Kidney (tissue), 13 donors: ENCODE measurements at regions not wholly inside any gene's neighbourhood (a gene's known extent, or its start where the extent isn't known, plus 50 kb on each side); places are given as distances from the start of the nearest gene placed in this dataset.
A peak's percentile ranks its signal among the peaks of the same experiment; 100 is the strongest.

ENCODE experiments used
- DNase-seq, 5 donors: peaks; one replicate each; pipeline ENCODE4 v3.0.0-alpha.2; 2013 to 2020
- FAIRE-seq: peaks from 2 replicates; lab custom pipeline; 2012; peaks lifted over from hg19 to GRCh38; lab: Jason Lieb, UNC
- H3K27ac ChIP-seq, 2 donors: one replicate each; pipeline ENCODE4 v1.7.0; 2013; ENCODE audit warnings: low read depth in 2 of 2, low read length in 2 of 2, inconsistent platforms in 1 of 2
- H3K27me3 ChIP-seq: one replicate; pipeline ENCODE4 v1.7.1; 2013; ENCODE audit warnings: low read length, inconsistent platforms; ENCODE audit not compliant: control insufficient read depth, insufficient read depth
- H3K36me3 ChIP-seq, 3 donors: one replicate each; pipeline versions ENCODE4 v1.7.0 to v1.7.1; 2013; ENCODE audit warnings: low read length in 3 of 3, control low read depth in 1 of 3, inconsistent platforms in 1 of 3; ENCODE audit not compliant: insufficient read depth in 3 of 3, control insufficient read depth in 2 of 3
- H3K4me1 ChIP-seq, 3 donors: one replicate each; pipeline versions ENCODE4 v1.7.0 to v1.7.1; 2013; ENCODE audit warnings: low read length in 3 of 3, inconsistent platforms in 1 of 3, low read depth in 1 of 3; ENCODE audit not compliant: control insufficient read depth in 2 of 3, insufficient read depth in 2 of 3
- H3K4me3 ChIP-seq, 3 donors: one replicate each; pipeline versions ENCODE4 v1.7.0 to v1.8.1; 2013; ENCODE audit warnings: low read length in 3 of 3, control low read depth in 1 of 3, inconsistent platforms in 1 of 3
- H3K9ac ChIP-seq, 3 donors: one replicate each; pipeline versions ENCODE4 v1.7.0 to v1.7.1; 2013; ENCODE audit warnings: low read length in 3 of 3, control low read depth in 1 of 3, inconsistent platforms in 1 of 3
- H3K9me3 ChIP-seq, 3 donors: one replicate each; pipeline versions ENCODE4 v1.7.0 to v1.7.1; 2013; ENCODE audit warnings: low read length in 3 of 3, control low read depth in 1 of 3, inconsistent platforms in 1 of 3; ENCODE audit not compliant: control insufficient read depth in 2 of 3, insufficient read depth in 1 of 3
- CTCF ChIP-seq: IDR thresholded peaks from 3 replicates; pipeline ENCODE4 v1.5.1; 2012; ENCODE audit warnings: mild to moderate bottlenecking, moderate library complexity, borderline replicate concordance; ENCODE audit not compliant: insufficient read depth; ENCODE audit errors: extremely low read depth
- intact Hi-C: fragments of 100-400 bp; cut with DNase I; formaldehyde crosslinking; loops from one replicate; pipeline ENCODE4 v1.11.1; 2022
- donor health status: control.
- donor health status: control.
- donor health status: control.
- donor health status: control.
- donor health status: control.
- donor health status: DM: yes; HTN: yes; CAD: no.
- donor health status: Normal renal cell carcinoma (clear cell type).

- no peak overlapping the region for H3K4me3 ChIP-seq
- H3K36me3 ChIP-seq, result no peaks in the 10 kb centered on the region
- H3K27ac ChIP-seq, result no peak overlapping the region
- H3K27me3 ChIP-seq, result no peaks in the 10 kb centered on the region
- no peak for FAIRE-seq
- H3K9me3 ChIP-seq, result no peaks in the 10 kb centered on the region
- H3K9ac ChIP-seq, result no peak overlapping the region
- DNase-seq, result peak in 2 of 5 donors; percentile 23 to 44
- H3K4me1 ChIP-seq, result no peaks in the 10 kb centered on the region
- intact Hi-C loops, result no loop called here
- no peak for TF ChIP-seq CTCF
Observed at GRCh38 chr6:90835596-90836212, 248.8 kb upstream of the MAP3K7 start.

GRCh38 chr6:90829311-90829710 is 242.4 kb upstream of the MAP3K7 start:
- H3K27me3 ChIP-seq, result no peaks in the 10 kb centered on the region
- no peak overlapping the region for H3K27ac ChIP-seq
- no peak overlapping the region for H3K4me3 ChIP-seq
- no peak overlapping the region for H3K9ac ChIP-seq
- intact Hi-C loops, result no loop called here
- no peaks in the 10 kb centered on the region for H3K9me3 ChIP-seq
- DNase-seq (no peak), FAIRE-seq (no peak)
- H3K36me3 ChIP-seq, result no peaks in the 10 kb centered on the region
- H3K4me1 ChIP-seq, result no peaks in the 10 kb centered on the region
- no peak for TF ChIP-seq CTCF

- intact Hi-C loops, result no loop called here
- H3K27me3 ChIP-seq, result no peaks in the 10 kb centered on the region
- H3K4me1 ChIP-seq, result no peaks in the 10 kb centered on the region
- no peak overlapping the region for H3K4me3 ChIP-seq
- no peaks in the 10 kb centered on the region for H3K9me3 ChIP-seq
- DNase-seq (no peak), FAIRE-seq (no peak)
- no peak overlapping the region for H3K9ac ChIP-seq
- no peak overlapping the region for H3K27ac ChIP-seq
- no peaks in the 10 kb centered on the region for H3K36me3 ChIP-seq
- no peak for TF ChIP-seq CTCF
Observed at GRCh38 chr6:90820436-90820835, 233.6 kb upstream of the MAP3K7 start.

GRCh38 chr6:90819483-90819882 is 232.6 kb upstream of the MAP3K7 start:
- H3K27me3 ChIP-seq, result no peaks in the 10 kb centered on the region
- no peaks in the 10 kb centered on the region for H3K36me3 ChIP-seq
- no peak overlapping the region for H3K9ac ChIP-seq
- H3K4me1 ChIP-seq, result no peaks in the 10 kb centered on the region
- intact Hi-C loops, result no loop called here
- FAIRE-seq (no peak), DNase-seq (no peak)
- no peak overlapping the region for H3K27ac ChIP-seq
- H3K9me3 ChIP-seq, result no peaks in the 10 kb centered on the region
- TF ChIP-seq CTCF, result no peak
- H3K4me3 ChIP-seq, result no peak overlapping the region
